Caco-2 (cell line): ENCODE measurements at regions not wholly inside any gene's neighbourhood (a gene's known extent, or its start where the extent isn't known, plus 50 kb on each side); places are given as distances from the start of the nearest gene placed in this dataset.

Experiments
- BruUV-seq: library from RNA; stranded (reverse); fragments of 400-500 nt; replicated peaks from 2 replicates; lab custom pipeline; 2021; lab: Mats Ljungman, UMichigan
- CTCF ChIA-PET: fragments of 300-600 bp; sonication (Branson Sonifier 250); formaldehyde crosslinking; loops from one replicate; lab custom pipeline; 2022; ENCODE audit warnings: antibody characterized with exemption; lab: Charles Lee
- POLR2A ChIA-PET: fragments of 300-600 bp; sonication (Branson Sonifier 250); formaldehyde crosslinking; loops from one replicate; lab custom pipeline; 2022; ENCODE audit warnings: antibody characterized with exemption; lab: Charles Lee
- DNase-seq, 2 experiments: peaks; one replicate each; pipeline versions ENCODE4 v3.0.0 to v3.0.0-alpha.2; 2020 to 2022
- H3K27me3 ChIP-seq: replicated peaks from 2 replicates; pipeline ENCODE4 v1.6.0; 2011; ENCODE audit warnings: low read length; ENCODE audit not compliant: control insufficient read depth, insufficient read depth
- H3K36me3 ChIP-seq: 2 replicates; pipeline ENCODE4 v1.5.1; 2011; ENCODE audit warnings: low read length; ENCODE audit not compliant: control insufficient read depth, insufficient read depth
- H3K4me1 ChIP-seq: fragments of 250-450 bp; sonication (Bioruptor Pico); 2 replicates; pipeline ENCODE4 v1.5.1; 2020; ENCODE audit warnings: mild to moderate bottlenecking
- H3K4me3 ChIP-seq: 2 replicates; pipeline ENCODE4 v1.5.1; 2011; ENCODE audit warnings: low read depth, mild to moderate bottlenecking, control low read depth, low read length
- H3K9me3 ChIP-seq: fragments of 250-450 bp; sonication (Bioruptor Pico); 2 replicates; pipeline ENCODE4 v1.5.1; 2020; ENCODE audit warnings: mild to moderate bottlenecking, moderate library complexity
- H3K27ac Mint-ChIP-seq: one replicate; pipeline ENCODE4 v1.8.0; 2022; ENCODE audit warnings: mixed read lengths; ENCODE audit not compliant: unreplicated experiment
- H3K27me3 Mint-ChIP-seq: one replicate; pipeline ENCODE4 v1.8.0; 2022; ENCODE audit warnings: mixed read lengths; ENCODE audit not compliant: insufficient read depth, unreplicated experiment
- H3K36me3 Mint-ChIP-seq: one replicate; pipeline ENCODE4 v1.8.0; 2022; ENCODE audit warnings: mild to moderate bottlenecking, mixed read lengths; ENCODE audit not compliant: insufficient read depth, unreplicated experiment
- H3K4me1 Mint-ChIP-seq: one replicate; pipeline ENCODE4 v1.8.0; 2022; ENCODE audit warnings: low read depth, mixed read lengths; ENCODE audit not compliant: unreplicated experiment
- H3K4me3 Mint-ChIP-seq: one replicate; pipeline ENCODE4 v1.8.0; 2022; ENCODE audit warnings: mild to moderate bottlenecking, moderate library complexity, mixed read lengths; ENCODE audit not compliant: unreplicated experiment
- H3K9me3 Mint-ChIP-seq: one replicate; pipeline ENCODE4 v1.8.0; 2022; ENCODE audit warnings: mixed read lengths; ENCODE audit not compliant: unreplicated experiment
- CTCF ChIP-seq, 2 experiments: fragments of 200-600 bp in 1 of 2; IDR thresholded peaks; 1 replicate in 1 of 2; 2 replicates in 1 of 2; pipeline versions ENCODE4 v1.5.1 to v1.8.0; 2011 to 2022; ENCODE audit warnings: antibody characterized with exemption in 1 of 2, control low read depth in 1 of 2, inconsistent platforms in 1 of 2, low read depth in 1 of 2, low read length in 1 of 2, mild to moderate bottlenecking in 1 of 2, moderate library complexity in 1 of 2; ENCODE audit not compliant: insufficient read depth in 1 of 2, severe bottlenecking in 1 of 2, unreplicated experiment in 1 of 2
- intact Hi-C: fragments of 100-400 bp; cut with micrococcal nuclease; formaldehyde crosslinking; loops from one replicate; pipeline ENCODE4 v1.10.0; 2022; ENCODE audit not compliant: unreplicated experiment

- POLR2A ChIA-PET = no interaction called here
- peaks cover 6% of the 10 kb centered on the region for H3K27me3 Mint-ChIP-seq
- no peak overlapping the region for H3K4me3 ChIP-seq
- no peaks in the 10 kb centered on the region for H3K9me3 Mint-ChIP-seq
- no peaks in the 10 kb centered on the region; the same call in none of the 2 replicates for H3K9me3 ChIP-seq
- no peak for TF ChIP-seq CTCF (IDR thresholded peaks at IDR 0.05; ENCODE audit: insufficient read depth in 1 of 2, low read depth in 1 of 2, low read length in 1 of 2, severe bottlenecking in 1 of 2, unreplicated experiment in 1 of 2)
- no TSS peak for BruUV-seq
- H3K36me3 ChIP-seq = no peaks in the 10 kb centered on the region
- CTCF ChIA-PET = interaction anchor here (0.7 kb wide), 1 partner anchor 312 kb away, joined by 3 read pairs; no protein-coding TSS in a partner anchor
- no peaks in the 10 kb centered on the region for H3K4me1 ChIP-seq
- intact Hi-C loops = no loop called here
- no peaks in the 10 kb centered on the region for H3K36me3 Mint-ChIP-seq
- no peak for DNase-seq
- H3K4me3 Mint-ChIP-seq = no peak overlapping the region
- no peaks in the 10 kb centered on the region for H3K27me3 ChIP-seq
- H3K27ac Mint-ChIP-seq = no peak overlapping the region
- peaks cover 6% of the 10 kb centered on the region for H3K4me1 Mint-ChIP-seq
These were observed 112.0 kb downstream of the NPTX2 start for GRCh38 chr7:98729121-98729520.

DNA sequence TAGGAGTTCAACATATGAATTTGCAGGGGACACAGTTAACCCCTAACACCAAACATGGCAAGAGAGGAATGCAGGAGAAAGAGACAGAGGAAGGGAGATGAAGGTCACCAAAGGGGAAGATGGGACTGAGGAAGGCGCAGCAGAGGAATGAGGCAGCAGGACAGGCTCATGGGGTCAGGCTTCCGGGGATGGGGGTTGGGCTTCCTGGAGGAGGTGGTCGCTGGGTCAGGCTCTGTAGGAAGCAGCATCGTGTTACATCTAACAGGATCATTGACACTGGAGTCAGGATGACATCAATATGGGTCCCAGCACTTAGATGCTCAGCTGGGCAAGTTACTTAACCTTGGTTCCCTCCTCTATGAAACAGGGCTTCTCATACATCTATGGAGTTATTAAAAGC is 113.2 kb downstream of the NPTX2 start:
- ChIA-PET POLR2A (no interaction called here), CTCF (no interaction called here)
- intact Hi-C loops = no loop called here
- no peak overlapping the region for H3K4me3 Mint-ChIP-seq
- H3K4me1 Mint-ChIP-seq = peaks cover 6% of the 10 kb centered on the region
- H3K36me3 ChIP-seq = no peaks in the 10 kb centered on the region
- no peaks in the 10 kb centered on the region for H3K27me3 ChIP-seq
- no peaks in the 10 kb centered on the region for H3K36me3 Mint-ChIP-seq
- no peak overlapping the region for H3K4me3 ChIP-seq
- H3K27me3 Mint-ChIP-seq = peaks cover 6% of the 10 kb centered on the region
- no peak overlapping the region for H3K27ac Mint-ChIP-seq
- H3K9me3 Mint-ChIP-seq = no peaks in the 10 kb centered on the region
- H3K9me3 ChIP-seq = no peaks in the 10 kb centered on the region; the same call in none of the 2 replicates
- BruUV-seq = no TSS peak
- no peak for DNase-seq
- H3K4me1 ChIP-seq = no peaks in the 10 kb centered on the region
- no peak for TF ChIP-seq CTCF (IDR thresholded peaks at IDR 0.05; ENCODE audit: insufficient read depth in 1 of 2, low read depth in 1 of 2, low read length in 1 of 2, severe bottlenecking in 1 of 2, unreplicated experiment in 1 of 2)

GRCh38 chr7:98731651-98732050 is 114.6 kb downstream of the NPTX2 start:
- ChIA-PET POLR2A (no interaction called here), CTCF (interaction anchor here (0.8 to 0.9 kb wide), 2 partner anchors 14 to 311 kb away, joined by 3 to 6 read pairs; no protein-coding TSS in a partner anchor)
- Histone ChIP-seq H3K4me3 (no peak overlapping the region), H3K4me1 (no peaks in the 10 kb centered on the region), H3K27me3 (no peaks in the 10 kb centered on the region), H3K36me3 (no peaks in the 10 kb centered on the region), H3K9me3 (no peaks in the 10 kb centered on the region; the same call in none of the 2 replicates)
- Mint-ChIP-seq H3K9me3 (no peaks in the 10 kb centered on the region), H3K36me3 (no peaks in the 10 kb centered on the region), H3K4me1 (peaks cover 6% of the 10 kb centered on the region), H3K27ac (no peak overlapping the region), H3K4me3 (no peak overlapping the region), H3K27me3 (peaks cover 6% of the 10 kb centered on the region)
- BruUV-seq = no TSS peak
- no peak for DNase-seq
- intact Hi-C loops = no loop called here
- no peak for TF ChIP-seq CTCF (IDR thresholded peaks at IDR 0.05; ENCODE audit: insufficient read depth in 1 of 2, low read depth in 1 of 2, low read length in 1 of 2, severe bottlenecking in 1 of 2, unreplicated experiment in 1 of 2)
